ENCODE measurements at regions not wholly inside any gene's neighbourhood (a gene's known extent, or its start where the extent isn't known, plus 50 kb on each side); places are given as distances from the start of the nearest gene placed in this dataset.

DNA sequence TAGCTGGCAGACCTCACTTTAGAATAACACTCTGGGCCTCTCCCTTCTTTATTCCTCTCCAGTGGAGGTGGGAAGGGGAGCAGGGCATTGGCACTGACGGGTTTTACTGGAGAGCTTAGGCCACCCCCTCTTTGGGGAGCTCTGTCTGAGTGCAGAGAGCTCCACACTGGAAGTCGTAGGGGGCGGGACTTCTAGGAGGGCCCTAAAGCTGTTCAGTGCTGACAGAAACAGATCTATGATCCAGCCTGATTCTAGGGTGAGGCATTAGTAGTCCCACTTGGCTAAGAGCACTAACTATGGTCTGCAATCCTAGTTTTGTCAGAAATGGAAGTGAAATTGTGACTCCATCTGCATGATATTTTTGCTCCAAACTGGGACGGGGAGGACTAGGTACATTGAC is 138.7 kb downstream of the MIS18A start:
- Mint-ChIP-seq H3K36me3 (no peaks in the 10 kb centered on the region), H3K27me3 (ENCODE audit: low read depth in 2 of 2) (peaks cover 9% of the 10 kb centered on the region in 2 donors), H3K4me3 (no peak overlapping the region), H3K27ac (no peak overlapping the region), H3K4me1 (no peaks in the 10 kb centered on the region), H3K9me3 (no peaks in the 10 kb centered on the region)
- TF ChIP-seq, protein P1, sequence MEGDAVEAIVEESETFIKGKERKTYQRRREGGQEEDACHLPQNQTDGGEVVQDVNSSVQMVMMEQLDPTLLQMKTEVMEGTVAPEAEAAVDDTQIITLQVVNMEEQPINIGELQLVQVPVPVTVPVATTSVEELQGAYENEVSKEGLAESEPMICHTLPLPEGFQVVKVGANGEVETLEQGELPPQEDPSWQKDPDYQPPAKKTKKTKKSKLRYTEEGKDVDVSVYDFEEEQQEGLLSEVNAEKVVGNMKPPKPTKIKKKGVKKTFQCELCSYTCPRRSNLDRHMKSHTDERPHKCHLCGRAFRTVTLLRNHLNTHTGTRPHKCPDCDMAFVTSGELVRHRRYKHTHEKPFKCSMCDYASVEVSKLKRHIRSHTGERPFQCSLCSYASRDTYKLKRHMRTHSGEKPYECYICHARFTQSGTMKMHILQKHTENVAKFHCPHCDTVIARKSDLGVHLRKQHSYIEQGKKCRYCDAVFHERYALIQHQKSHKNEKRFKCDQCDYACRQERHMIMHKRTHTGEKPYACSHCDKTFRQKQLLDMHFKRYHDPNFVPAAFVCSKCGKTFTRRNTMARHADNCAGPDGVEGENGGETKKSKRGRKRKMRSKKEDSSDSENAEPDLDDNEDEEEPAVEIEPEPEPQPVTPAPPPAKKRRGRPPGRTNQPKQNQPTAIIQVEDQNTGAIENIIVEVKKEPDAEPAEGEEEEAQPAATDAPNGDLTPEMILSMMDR (IDR thresholded peaks at IDR 0.05), result no peak
- intact Hi-C loops (cut with micrococcal nuclease), result no loop called here
- no peak overlapping the region for H3K27ac ChIP-seq (ENCODE audit: low read length)
- H3K9me3 ChIP-seq (ENCODE audit: control insufficient read depth, insufficient read depth, low read length), result no peaks in the 10 kb centered on the region
- ATAC-seq (no peak), DNase-seq (no peak)
- WGBS (ENCODE audit: insufficient coverage), result 82% methylated on average over 4 of the region's 4 CpGs
- no peaks in the 10 kb centered on the region for H3K27me3 ChIP-seq (ENCODE audit: control insufficient read depth, insufficient read depth, low read length)
- no peaks in the 10 kb centered on the region for H3K4me1 ChIP-seq (ENCODE audit: control insufficient read depth, insufficient read depth, low read length)
- H3K4me3 ChIP-seq (ENCODE audit: low read length), result no peak overlapping the region
- no peaks in the 10 kb centered on the region for H3K36me3 ChIP-seq (ENCODE audit: control insufficient read depth, insufficient read depth, low read length)

DNA sequence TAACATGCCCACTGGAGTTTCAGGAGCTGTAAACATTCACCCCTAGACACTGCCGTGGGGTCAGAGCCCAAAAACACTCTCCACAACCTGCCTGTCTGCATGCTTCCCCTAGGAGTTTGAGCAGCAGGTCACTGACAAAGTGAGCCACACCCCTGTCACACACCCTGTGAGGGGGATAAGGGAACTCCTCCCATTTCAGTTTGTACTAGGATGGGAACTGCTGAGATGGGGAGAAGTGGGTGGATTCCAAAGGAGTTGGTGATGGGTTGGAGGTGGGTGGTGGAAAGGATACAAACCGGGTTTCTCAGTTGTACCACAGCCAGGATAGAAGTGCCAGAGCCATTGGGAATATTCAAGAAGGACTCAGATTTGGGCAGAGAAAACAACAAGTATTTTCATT is 140.2 kb downstream of the MIS18A start:
- no peaks in the 10 kb centered on the region for H3K36me3 ChIP-seq (ENCODE audit: control insufficient read depth, insufficient read depth, low read length)
- no peak overlapping the region for H3K27ac ChIP-seq (ENCODE audit: low read length)
- H3K4me3 ChIP-seq (ENCODE audit: low read length), result no peak overlapping the region
- Mint-ChIP-seq H3K4me1 (no peaks in the 10 kb centered on the region), H3K27ac (no peak overlapping the region), H3K27me3 (ENCODE audit: low read depth in 2 of 2) (peaks cover 0 to 11% of the 10 kb centered on the region in 2 donors), H3K36me3 (no peaks in the 10 kb centered on the region), H3K4me3 (no peak overlapping the region), H3K9me3 (no peaks in the 10 kb centered on the region)
- no peaks in the 10 kb centered on the region for H3K4me1 ChIP-seq (ENCODE audit: control insufficient read depth, insufficient read depth, low read length)
- no peaks in the 10 kb centered on the region for H3K27me3 ChIP-seq (ENCODE audit: control insufficient read depth, insufficient read depth, low read length)
- 94% methylated on average over 2 of the region's 2 CpGs for WGBS (ENCODE audit: insufficient coverage)
- TF ChIP-seq, protein P1 (IDR thresholded peaks at IDR 0.05), result no peak
- DNase-seq (no peak), ATAC-seq (no peak)
- H3K9me3 ChIP-seq (ENCODE audit: control insufficient read depth, insufficient read depth, low read length), result no peaks in the 10 kb centered on the region
- intact Hi-C loops (cut with micrococcal nuclease), result no loop called here

DNA sequence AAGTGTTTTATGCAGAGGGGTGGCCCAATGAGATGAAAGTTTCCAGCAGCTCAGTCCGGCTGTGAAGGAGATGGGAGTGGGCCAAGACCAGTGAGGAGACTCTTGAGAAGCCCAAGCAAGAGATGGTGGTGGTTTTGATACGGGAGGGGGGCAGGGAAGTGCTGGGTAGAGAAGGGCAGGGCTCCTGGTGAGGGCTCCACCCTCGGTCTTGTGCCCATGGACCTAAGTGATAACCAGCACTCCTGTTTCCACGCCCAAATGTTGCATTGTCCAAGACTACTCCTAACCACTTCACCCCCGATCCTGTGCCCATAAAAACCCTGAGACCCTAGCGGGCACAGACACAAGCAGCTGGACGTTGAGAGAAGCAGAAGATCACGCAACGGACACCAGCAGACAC is 140.9 kb downstream of the MIS18A start:
- TF ChIP-seq, protein P1 (IDR thresholded peaks at IDR 0.05), result no peak
- Histone ChIP-seq H3K36me3 (ENCODE audit: control insufficient read depth, insufficient read depth, low read length) (no peaks in the 10 kb centered on the region), H3K4me1 (ENCODE audit: control insufficient read depth, insufficient read depth, low read length) (no peaks in the 10 kb centered on the region), H3K27ac (ENCODE audit: low read length) (no peak overlapping the region), H3K27me3 (ENCODE audit: control insufficient read depth, insufficient read depth, low read length) (no peaks in the 10 kb centered on the region), H3K4me3 (ENCODE audit: low read length) (no peak overlapping the region), H3K9me3 (ENCODE audit: control insufficient read depth, insufficient read depth, low read length) (no peaks in the 10 kb centered on the region)
- Mint-ChIP-seq H3K27me3 (ENCODE audit: low read depth in 2 of 2) (peaks cover 0 to 11% of the 10 kb centered on the region in 2 donors), H3K27ac (no peak overlapping the region), H3K9me3 (no peaks in the 10 kb centered on the region), H3K4me3 (no peak overlapping the region), H3K36me3 (no peaks in the 10 kb centered on the region), H3K4me1 (no peaks in the 10 kb centered on the region)
- DNase-seq (no peak), ATAC-seq (no peak)
- 82% methylated on average over 9 of the region's 9 CpGs for WGBS (ENCODE audit: insufficient coverage)
- intact Hi-C loops (cut with micrococcal nuclease), result no loop called here

DNA sequence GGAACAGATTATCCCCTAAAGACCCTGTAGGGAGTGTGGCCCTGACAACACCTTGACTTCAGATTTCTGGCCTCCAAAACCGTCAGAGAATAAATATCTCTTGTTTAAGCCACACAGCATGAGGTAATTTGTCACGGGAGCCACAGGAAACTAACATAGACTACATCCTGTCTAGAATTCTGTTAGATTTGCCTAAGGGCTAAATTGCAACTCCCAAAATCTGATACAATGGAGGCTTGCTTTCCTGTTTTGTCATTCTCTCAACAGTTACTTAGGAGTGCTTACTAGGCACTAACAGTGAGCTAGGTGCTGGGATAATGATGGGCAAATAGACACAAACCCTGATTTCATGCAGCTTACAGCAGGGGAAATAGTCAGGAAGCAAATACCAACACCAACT is 141.6 kb downstream of the MIS18A start:
- Histone ChIP-seq H3K4me1 (ENCODE audit: control insufficient read depth, insufficient read depth, low read length) (no peaks in the 10 kb centered on the region), H3K4me3 (ENCODE audit: low read length) (no peak overlapping the region), H3K36me3 (ENCODE audit: control insufficient read depth, insufficient read depth, low read length) (no peaks in the 10 kb centered on the region), H3K27me3 (ENCODE audit: control insufficient read depth, insufficient read depth, low read length) (no peaks in the 10 kb centered on the region), H3K27ac (ENCODE audit: low read length) (no peak overlapping the region), H3K9me3 (ENCODE audit: control insufficient read depth, insufficient read depth, low read length) (no peaks in the 10 kb centered on the region)
- H3K4me1 Mint-ChIP-seq, result no peaks in the 10 kb centered on the region
- intact Hi-C loops (cut with micrococcal nuclease), result no loop called here
- ATAC-seq, result no peak
- no peaks in the 10 kb centered on the region for H3K36me3 Mint-ChIP-seq
- DNase-seq, result no peak
- H3K27ac Mint-ChIP-seq, result no peak overlapping the region
- H3K9me3 Mint-ChIP-seq, result no peaks in the 10 kb centered on the region
- WGBS (ENCODE audit: insufficient coverage), result 35% methylated on average over 2 of the region's 2 CpGs
- H3K27me3 Mint-ChIP-seq (ENCODE audit: low read depth in 2 of 2), result peaks cover 0 to 11% of the 10 kb centered on the region in 2 donors
- TF ChIP-seq, protein P1 (IDR thresholded peaks at IDR 0.05), result no peak
- no peak overlapping the region for H3K4me3 Mint-ChIP-seq

Measured in natural killer cell (primary cell).